HL-60 (cell line): ENCODE measurements at regions not wholly inside any gene's neighbourhood (a gene's known extent, or its start where the extent isn't known, plus 50 kb on each side); places are given as distances from the start of the nearest gene placed in this dataset.

Experiments
- CTCF ChIP-seq: IDR thresholded peaks from one replicate; pipeline ENCODE4 v1.5.1; 2011; ENCODE audit warnings: low read length, control low read depth, inconsistent platforms; ENCODE audit not compliant: insufficient read depth
- POLR2AphosphoS5 ChIP-seq: IDR thresholded peaks from 2 replicates; pipeline ENCODE4 v1.6.1; 2012; ENCODE audit warnings: low read depth

GRCh38 chr15:29526802-29527201, 257.2 kb upstream of the NSMCE3 start:
- TF ChIP-seq POLR2AphosphoS5 (no peak), CTCF (no peak)
